ENCODE measurements at regions not wholly inside any gene's neighbourhood (a gene's known extent, or its start where the extent isn't known, plus 50 kb on each side); places are given as distances from the start of the nearest gene placed in this dataset.
A peak's percentile ranks its signal among the peaks of the same experiment; 100 is the strongest.

DNA sequence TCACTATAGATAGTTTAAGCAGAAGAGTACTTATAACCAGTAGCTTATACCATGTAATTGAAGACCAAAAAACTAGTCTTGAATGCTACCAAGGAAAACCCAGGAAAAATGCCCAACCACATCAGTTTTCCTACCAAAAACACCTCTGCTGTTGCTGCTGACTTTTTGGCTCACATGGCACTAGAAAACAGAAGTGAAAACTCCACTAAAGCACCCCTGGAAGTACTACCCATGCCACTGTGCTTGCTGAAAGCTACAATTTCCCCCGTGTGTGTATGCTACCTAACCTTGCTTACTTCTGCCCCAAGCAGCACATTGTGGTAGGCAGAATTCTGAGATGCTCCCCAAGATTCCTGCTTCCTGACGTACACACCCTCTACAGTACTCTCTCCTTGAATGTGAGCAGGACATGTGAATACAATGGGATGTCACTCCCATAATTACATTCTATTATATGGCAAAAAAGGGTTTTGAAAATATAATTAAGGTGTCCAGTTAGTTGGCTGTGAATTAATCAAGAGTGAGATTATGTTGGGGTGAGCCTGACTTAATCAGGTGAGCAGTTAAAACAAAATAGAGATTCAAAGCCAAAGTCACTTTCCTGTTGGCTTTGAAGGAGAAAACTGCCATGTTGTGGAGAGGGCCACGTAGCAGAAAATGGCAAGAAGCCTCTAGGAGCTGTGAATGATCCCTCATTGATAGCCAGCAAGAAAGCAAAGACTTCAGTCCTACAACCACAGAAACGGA is 209.8 kb upstream of the MARCKS start:
- Mint-ChIP-seq H3K36me3 (ENCODE audit: low read depth) (no peaks in the 10 kb centered on the region), H3K27ac (peak overlapping the region; percentile 63), H3K9me3 (no peaks in the 10 kb centered on the region), H3K4me1 (peaks cover 30% of the 10 kb centered on the region), H3K27me3 (ENCODE audit: low read depth, poor library complexity) (no peaks in the 10 kb centered on the region), H3K4me3 (no peak overlapping the region)
- no peak for DNase-seq
- TF ChIP-seq, protein P1, sequence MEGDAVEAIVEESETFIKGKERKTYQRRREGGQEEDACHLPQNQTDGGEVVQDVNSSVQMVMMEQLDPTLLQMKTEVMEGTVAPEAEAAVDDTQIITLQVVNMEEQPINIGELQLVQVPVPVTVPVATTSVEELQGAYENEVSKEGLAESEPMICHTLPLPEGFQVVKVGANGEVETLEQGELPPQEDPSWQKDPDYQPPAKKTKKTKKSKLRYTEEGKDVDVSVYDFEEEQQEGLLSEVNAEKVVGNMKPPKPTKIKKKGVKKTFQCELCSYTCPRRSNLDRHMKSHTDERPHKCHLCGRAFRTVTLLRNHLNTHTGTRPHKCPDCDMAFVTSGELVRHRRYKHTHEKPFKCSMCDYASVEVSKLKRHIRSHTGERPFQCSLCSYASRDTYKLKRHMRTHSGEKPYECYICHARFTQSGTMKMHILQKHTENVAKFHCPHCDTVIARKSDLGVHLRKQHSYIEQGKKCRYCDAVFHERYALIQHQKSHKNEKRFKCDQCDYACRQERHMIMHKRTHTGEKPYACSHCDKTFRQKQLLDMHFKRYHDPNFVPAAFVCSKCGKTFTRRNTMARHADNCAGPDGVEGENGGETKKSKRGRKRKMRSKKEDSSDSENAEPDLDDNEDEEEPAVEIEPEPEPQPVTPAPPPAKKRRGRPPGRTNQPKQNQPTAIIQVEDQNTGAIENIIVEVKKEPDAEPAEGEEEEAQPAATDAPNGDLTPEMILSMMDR (IDR thresholded peaks at IDR 0.05), result no peak

DNA sequence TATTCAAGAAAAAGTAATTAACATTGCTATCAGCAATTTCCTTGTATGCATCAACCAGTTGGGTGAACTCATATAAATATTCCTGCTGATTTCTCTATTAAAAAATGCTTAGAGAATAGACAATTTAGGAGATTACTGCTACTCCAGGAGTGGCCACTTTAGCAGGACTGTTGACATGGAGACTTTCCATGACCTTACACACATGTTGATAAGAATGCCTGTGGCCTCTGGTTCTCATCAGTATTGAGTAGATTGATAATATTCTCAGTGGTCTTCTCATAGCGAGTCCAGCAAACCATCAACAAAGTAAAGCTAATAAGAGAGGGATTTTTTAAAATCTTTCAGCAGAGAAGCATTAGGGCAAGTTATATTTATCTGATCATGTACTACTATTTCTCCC is 208.4 kb upstream of the MARCKS start:
- H3K4me1 Mint-ChIP-seq, result peaks cover 25% of the 10 kb centered on the region
- H3K36me3 Mint-ChIP-seq (ENCODE audit: low read depth), result no peaks in the 10 kb centered on the region
- no peak overlapping the region for H3K4me3 Mint-ChIP-seq
- no peaks in the 10 kb centered on the region for H3K9me3 Mint-ChIP-seq
- TF ChIP-seq, protein P1 (IDR thresholded peaks at IDR 0.05), result no peak
- no peaks in the 10 kb centered on the region for H3K27me3 Mint-ChIP-seq (ENCODE audit: low read depth, poor library complexity)
- no peak for DNase-seq
- no peak overlapping the region for H3K27ac Mint-ChIP-seq

DNA sequence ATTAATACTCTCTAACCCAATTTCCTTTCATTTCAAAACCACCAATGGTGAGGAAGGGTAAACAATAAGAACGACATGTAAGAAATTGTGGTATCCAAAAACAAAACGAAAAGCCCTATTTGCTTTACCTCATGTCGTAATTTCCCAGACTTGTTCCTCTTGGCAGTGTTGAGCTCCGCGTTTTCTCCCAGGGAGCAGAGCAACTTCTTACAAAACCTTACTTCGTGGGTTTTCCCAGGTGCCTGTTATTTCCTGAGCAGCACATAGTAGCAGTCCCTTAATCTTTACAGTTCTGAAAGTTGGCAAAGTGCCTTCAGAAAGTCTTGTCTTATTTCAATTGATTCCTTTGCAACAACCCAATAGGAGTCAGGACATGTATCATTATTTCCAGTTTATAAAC is 207.9 kb upstream of the MARCKS start:
- no peak overlapping the region for H3K4me3 Mint-ChIP-seq
- peaks cover 25% of the 10 kb centered on the region for H3K4me1 Mint-ChIP-seq

DNA sequence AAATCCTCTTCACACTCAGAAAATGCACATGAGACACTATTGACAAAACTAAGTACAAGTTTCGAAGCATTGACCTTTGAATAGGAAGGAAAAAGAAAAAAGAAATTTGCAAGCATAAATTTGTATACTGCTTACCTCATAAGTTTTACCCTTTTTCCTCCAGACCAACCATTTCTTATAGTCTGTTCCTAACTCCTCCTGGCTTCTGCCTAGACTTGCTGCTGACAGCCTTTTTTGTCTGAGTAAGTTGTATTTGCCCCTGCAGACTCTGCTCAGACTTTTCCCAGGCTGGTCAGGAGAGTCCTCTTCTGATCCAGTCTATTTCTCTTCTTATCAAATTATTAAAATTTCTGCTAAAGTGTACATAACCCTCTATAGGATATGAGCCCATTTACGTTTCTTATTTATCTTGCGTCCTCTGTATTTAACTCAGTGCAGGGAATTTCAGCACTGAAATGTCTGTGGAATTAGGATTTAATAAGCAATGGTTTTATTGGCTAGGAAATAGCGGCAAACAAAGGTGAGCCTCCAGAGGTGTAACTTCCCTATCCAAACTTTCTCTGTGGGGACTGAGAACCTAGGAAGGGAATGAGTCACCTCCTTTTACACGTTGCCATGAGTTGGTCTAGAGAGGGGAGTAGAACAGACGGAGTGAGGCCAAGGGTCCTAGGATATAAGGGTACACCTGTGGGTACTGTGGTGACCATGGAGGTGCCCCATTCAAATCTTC is 207.1 kb upstream of the MARCKS start:
- H3K27me3 Mint-ChIP-seq (ENCODE audit: low read depth, poor library complexity), result no peaks in the 10 kb centered on the region
- TF ChIP-seq, protein P1 (IDR thresholded peaks at IDR 0.05), result no peak
- DNase-seq, result no peak
- H3K36me3 Mint-ChIP-seq (ENCODE audit: low read depth), result no peaks in the 10 kb centered on the region
- H3K9me3 Mint-ChIP-seq, result no peaks in the 10 kb centered on the region
- H3K27ac Mint-ChIP-seq, result peak overlapping the region; percentile 13
- H3K4me1 Mint-ChIP-seq, result peaks cover 25% of the 10 kb centered on the region
- H3K4me3 Mint-ChIP-seq, result no peak overlapping the region

More for the DNA sequence above, 207.9 kb upstream of the MARCKS start:
- no peaks in the 10 kb centered on the region for H3K27me3 Mint-ChIP-seq (ENCODE audit: low read depth, poor library complexity)
- no peaks in the 10 kb centered on the region for H3K36me3 Mint-ChIP-seq (ENCODE audit: low read depth)
- no peaks in the 10 kb centered on the region for H3K9me3 Mint-ChIP-seq
- no peak for DNase-seq
- TF ChIP-seq, protein P1 (IDR thresholded peaks at IDR 0.05), result no peak
- H3K27ac Mint-ChIP-seq, result no peak overlapping the region

DNA sequence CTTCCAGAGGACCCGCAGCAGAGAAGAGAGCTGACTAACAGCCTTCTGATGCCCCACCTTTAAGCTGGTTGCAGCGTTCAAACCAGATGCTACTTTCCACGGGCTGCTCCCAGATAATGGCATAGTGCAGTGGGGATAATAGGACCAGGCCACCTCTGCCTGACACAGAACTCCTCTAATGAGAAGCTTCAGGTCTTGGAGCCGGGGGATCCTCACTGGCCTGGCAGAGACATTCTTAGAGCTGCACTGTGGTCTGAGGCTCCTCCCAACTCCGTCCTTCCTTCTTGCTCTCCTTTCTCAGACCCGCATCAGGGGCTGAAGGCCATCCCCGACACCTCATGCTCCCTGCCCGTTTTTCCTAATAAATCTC is 206.6 kb upstream of the MARCKS start:
- no peak overlapping the region for H3K4me3 Mint-ChIP-seq

More for the DNA sequence above, 206.6 kb upstream of the MARCKS start:
- peaks cover 21% of the 10 kb centered on the region for H3K4me1 Mint-ChIP-seq
- TF ChIP-seq, protein P1 (IDR thresholded peaks at IDR 0.05), result no peak
- peak overlapping the region; percentile 74 for H3K27ac Mint-ChIP-seq
- no peaks in the 10 kb centered on the region for H3K27me3 Mint-ChIP-seq (ENCODE audit: low read depth, poor library complexity)
- H3K36me3 Mint-ChIP-seq (ENCODE audit: low read depth), result no peaks in the 10 kb centered on the region
- DNase-seq, result no peak
- no peaks in the 10 kb centered on the region for H3K9me3 Mint-ChIP-seq

Data from nephron progenitor cell (in vitro differentiated cells).